ENCODE measurements at regions not wholly inside any gene's neighbourhood (a gene's known extent, or its start where the extent isn't known, plus 50 kb on each side); places are given as distances from the start of the nearest gene placed in this dataset.

GRCh38 chr11:133657054-133657453 is 124.8 kb upstream of the OPCML start:
- no peak for DNase-seq (ENCODE audit: low spot score)
- Histone ChIP-seq H3K4me2 (ENCODE audit: low read length) (no peak overlapping the region), H4K20me1 (ENCODE audit: insufficient read depth, low read length) (no peaks in the 10 kb centered on the region), H3K27ac (ENCODE audit: low read depth, low read length, poor library complexity, severe bottlenecking) (no peak overlapping the region), H3K36me3 (ENCODE audit: insufficient read depth, low read length) (no peaks in the 10 kb centered on the region), H3K9me3 (ENCODE audit: low read length) (no peaks in the 10 kb centered on the region), H3K79me2 (ENCODE audit: insufficient read depth, low read depth, low read length) (no peaks in the 10 kb centered on the region), H2AFZ (ENCODE audit: low read length) (no peak overlapping the region), H3K4me3 (ENCODE audit: low read depth, low read length, poor library complexity, severe bottlenecking) (no peak overlapping the region), H3K9me2 (ENCODE audit: insufficient read depth, low read length) (no peaks in the 10 kb centered on the region), H3K4me1 (ENCODE audit: insufficient read depth, low read length, poor library complexity, severe bottlenecking) (no peaks in the 10 kb centered on the region)
- intact Hi-C loops (cut with micrococcal nuclease; ENCODE audit: unreplicated experiment), result no loop called here
- POLR2A ChIA-PET, result no interaction called here
- CTCF ChIA-PET (ENCODE audit: unreplicated experiment), result no interaction called here
- no TSS peak for BruUV-seq (replicated peaks)
- TF ChIP-seq, protein P1, sequence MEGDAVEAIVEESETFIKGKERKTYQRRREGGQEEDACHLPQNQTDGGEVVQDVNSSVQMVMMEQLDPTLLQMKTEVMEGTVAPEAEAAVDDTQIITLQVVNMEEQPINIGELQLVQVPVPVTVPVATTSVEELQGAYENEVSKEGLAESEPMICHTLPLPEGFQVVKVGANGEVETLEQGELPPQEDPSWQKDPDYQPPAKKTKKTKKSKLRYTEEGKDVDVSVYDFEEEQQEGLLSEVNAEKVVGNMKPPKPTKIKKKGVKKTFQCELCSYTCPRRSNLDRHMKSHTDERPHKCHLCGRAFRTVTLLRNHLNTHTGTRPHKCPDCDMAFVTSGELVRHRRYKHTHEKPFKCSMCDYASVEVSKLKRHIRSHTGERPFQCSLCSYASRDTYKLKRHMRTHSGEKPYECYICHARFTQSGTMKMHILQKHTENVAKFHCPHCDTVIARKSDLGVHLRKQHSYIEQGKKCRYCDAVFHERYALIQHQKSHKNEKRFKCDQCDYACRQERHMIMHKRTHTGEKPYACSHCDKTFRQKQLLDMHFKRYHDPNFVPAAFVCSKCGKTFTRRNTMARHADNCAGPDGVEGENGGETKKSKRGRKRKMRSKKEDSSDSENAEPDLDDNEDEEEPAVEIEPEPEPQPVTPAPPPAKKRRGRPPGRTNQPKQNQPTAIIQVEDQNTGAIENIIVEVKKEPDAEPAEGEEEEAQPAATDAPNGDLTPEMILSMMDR (conservative IDR thresholded peaks at IDR 0.05; ENCODE audit: low read length), result no peak
- no peak for TF ChIP-seq EZH2phosphoT487 (IDR thresholded peaks at IDR 0.05; ENCODE audit: borderline replicate concordance, low read depth, low read length)

- BruUV-seq (replicated peaks), result no TSS peak
- H3K27ac ChIP-seq (ENCODE audit: low read depth, low read length, poor library complexity, severe bottlenecking), result no peak overlapping the region
- POLR2A ChIA-PET, result no interaction called here
- H3K9me3 ChIP-seq (ENCODE audit: low read length), result no peaks in the 10 kb centered on the region
- no peaks in the 10 kb centered on the region for H3K9me2 ChIP-seq (ENCODE audit: insufficient read depth, low read length)
- intact Hi-C loops (cut with micrococcal nuclease; ENCODE audit: unreplicated experiment), result no loop called here
- H3K79me2 ChIP-seq (ENCODE audit: insufficient read depth, low read depth, low read length), result no peaks in the 10 kb centered on the region
- TF ChIP-seq, protein P1 (conservative IDR thresholded peaks at IDR 0.05; ENCODE audit: low read length), result no peak
- TF ChIP-seq EZH2phosphoT487 (IDR thresholded peaks at IDR 0.05; ENCODE audit: borderline replicate concordance, low read depth, low read length), result no peak
- DNase-seq (ENCODE audit: low spot score), result no peak
- no peaks in the 10 kb centered on the region for H4K20me1 ChIP-seq (ENCODE audit: insufficient read depth, low read length)
- H3K36me3 ChIP-seq (ENCODE audit: insufficient read depth, low read length), result no peaks in the 10 kb centered on the region
- no peak overlapping the region for H3K4me2 ChIP-seq (ENCODE audit: low read length)
- no peak overlapping the region for H2AFZ ChIP-seq (ENCODE audit: low read length)
- CTCF ChIA-PET (ENCODE audit: unreplicated experiment), result no interaction called here
- no peaks in the 10 kb centered on the region for H3K4me1 ChIP-seq (ENCODE audit: insufficient read depth, low read length, poor library complexity, severe bottlenecking)
- H3K4me3 ChIP-seq (ENCODE audit: low read depth, low read length, poor library complexity, severe bottlenecking), result no peak overlapping the region
These were observed 123.9 kb upstream of the OPCML start for GRCh38 chr11:133656082-133656635.

DNA sequence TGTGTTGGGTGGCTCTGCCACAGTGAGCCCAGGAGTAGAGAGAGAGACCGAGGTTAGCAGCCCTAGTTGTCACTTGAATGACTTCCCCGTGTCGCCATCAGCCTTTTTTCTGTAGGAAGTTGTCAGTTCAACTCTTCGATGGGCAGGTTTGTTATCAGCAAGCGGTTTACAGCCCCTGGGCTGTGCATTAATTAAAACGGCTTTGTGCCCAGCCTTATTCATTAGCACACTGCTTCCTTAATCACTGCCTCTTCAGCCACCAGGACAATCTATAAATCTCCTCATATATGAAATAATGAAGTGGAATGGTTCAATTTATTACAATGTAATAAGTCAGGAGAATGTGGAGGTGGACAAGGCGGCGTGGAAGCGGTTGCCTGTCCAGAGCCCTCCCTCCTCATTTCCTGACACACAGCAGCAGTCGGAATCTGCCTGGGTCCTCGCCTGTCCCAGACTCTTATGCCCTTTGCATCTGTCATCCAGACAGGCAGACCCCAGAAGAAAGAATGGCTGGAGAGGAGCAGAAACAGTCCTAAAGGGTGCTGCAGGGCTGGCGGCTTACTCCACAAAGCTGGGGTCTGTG is 122.4 kb upstream of the OPCML start:
- Histone ChIP-seq H3K79me2 (ENCODE audit: insufficient read depth, low read depth, low read length) (no peaks in the 10 kb centered on the region), H3K9me2 (ENCODE audit: insufficient read depth, low read length) (no peaks in the 10 kb centered on the region), H3K4me1 (ENCODE audit: insufficient read depth, low read length, poor library complexity, severe bottlenecking) (no peaks in the 10 kb centered on the region), H3K4me2 (ENCODE audit: low read length) (no peak overlapping the region), H4K20me1 (ENCODE audit: insufficient read depth, low read length) (no peaks in the 10 kb centered on the region), H3K36me3 (ENCODE audit: insufficient read depth, low read length) (no peaks in the 10 kb centered on the region), H3K9me3 (ENCODE audit: low read length) (no peaks in the 10 kb centered on the region), H2AFZ (ENCODE audit: low read length) (no peak overlapping the region), H3K27ac (ENCODE audit: low read depth, low read length, poor library complexity, severe bottlenecking) (no peak overlapping the region), H3K4me3 (ENCODE audit: low read depth, low read length, poor library complexity, severe bottlenecking) (no peak overlapping the region)
- TF ChIP-seq, protein P1 (conservative IDR thresholded peaks at IDR 0.05; ENCODE audit: low read length), result no peak
- no peak for TF ChIP-seq EZH2phosphoT487 (IDR thresholded peaks at IDR 0.05; ENCODE audit: borderline replicate concordance, low read depth, low read length)
- BruUV-seq (replicated peaks), result no TSS peak
- POLR2A ChIA-PET, result no interaction called here
- DNase-seq (ENCODE audit: low spot score), result no peak
- CTCF ChIA-PET (ENCODE audit: unreplicated experiment), result no interaction called here
- intact Hi-C loops (cut with micrococcal nuclease; ENCODE audit: unreplicated experiment), result no loop called here

Measured in OCI-LY7 (cell line).